Inferior parietal cortex (tissue), 1 donor: ENCODE measurements at regions not wholly inside any gene's neighbourhood (a gene's known extent, or its start where the extent isn't known, plus 50 kb on each side); places are given as distances from the start of the nearest gene placed in this dataset.

ENCODE experiments used
- DNase-seq: peaks from one replicate; pipeline ENCODE4 v3.0.0-alpha.2; 2016; ENCODE audit errors: extremely low spot score

DNA sequence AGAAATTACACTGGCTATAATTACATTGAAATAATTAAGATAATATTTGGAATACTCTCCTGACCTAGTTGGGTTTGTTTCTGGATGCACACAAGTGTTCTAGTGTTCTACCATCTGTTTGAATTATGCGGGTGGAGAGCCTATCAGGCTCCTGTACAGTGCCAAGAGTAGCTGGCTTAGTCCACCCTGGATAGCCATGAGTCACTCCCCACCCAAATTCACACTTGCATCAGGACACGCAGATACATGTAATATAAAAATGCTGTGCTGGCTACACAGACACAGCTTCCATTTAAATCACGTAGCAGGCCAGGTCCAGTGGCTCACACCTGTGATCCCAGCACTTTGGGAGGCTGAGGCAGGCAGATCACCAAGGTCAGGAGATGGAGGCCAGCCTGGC, 686.2 kb upstream of the SLC35B3 start:
- DNase-seq, result no peak

DNA sequence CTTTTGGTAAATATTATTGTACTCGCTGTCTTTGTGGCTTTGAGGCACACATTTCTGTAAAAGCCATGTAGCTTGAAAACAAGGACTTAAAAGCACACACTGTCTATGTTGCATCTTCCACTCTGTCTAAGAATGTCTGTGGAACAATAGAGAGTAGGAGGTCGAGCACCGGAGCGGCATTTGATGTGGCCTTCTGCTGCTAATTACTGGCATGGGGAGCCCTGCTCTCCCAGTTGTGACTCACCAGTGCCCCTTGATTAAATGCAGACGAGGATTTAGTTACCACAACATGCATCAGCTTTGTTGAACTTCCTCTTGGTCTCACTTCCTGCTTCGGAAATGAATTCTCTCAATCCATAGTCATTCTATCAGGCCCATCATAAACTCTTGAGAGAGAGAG, 680.7 kb upstream of the SLC35B3 start:
- no peak for DNase-seq

- no peak for DNase-seq
These were observed 677.2 kb upstream of the SLC35B3 start for GRCh38 chr6:9112544-9112943.

DNA sequence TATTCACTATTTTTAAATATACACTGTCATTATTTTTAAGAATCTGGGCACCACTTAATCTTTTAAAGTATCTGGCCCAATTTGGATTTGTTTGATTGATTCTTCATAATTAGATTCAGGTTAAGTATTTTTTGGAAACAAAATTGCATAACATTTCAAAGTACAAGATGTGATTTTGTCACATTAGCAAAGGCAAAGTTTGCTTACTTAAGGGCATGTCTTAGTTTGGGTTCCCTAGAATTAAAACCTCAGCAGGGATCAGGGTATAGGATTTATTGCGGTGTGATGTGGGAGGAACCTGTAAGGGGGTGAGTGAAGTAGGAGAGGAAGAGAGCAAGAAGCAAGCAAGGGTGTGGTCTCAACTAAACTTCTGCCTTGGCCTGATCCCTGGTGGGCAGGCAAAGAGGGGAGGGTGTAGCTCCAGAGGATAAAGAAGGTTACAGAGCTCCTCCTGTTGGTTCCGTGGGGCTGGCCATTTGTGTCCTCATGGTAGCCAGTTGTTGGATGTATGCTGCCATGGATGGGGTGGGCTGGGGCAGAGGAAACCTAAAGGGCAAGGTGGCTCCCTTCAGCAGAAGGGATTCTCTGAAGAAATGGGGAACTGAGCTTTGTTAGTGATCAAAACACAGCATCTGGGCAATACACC, 668.7 kb upstream of the SLC35B3 start:
- DNase-seq, result no peak

DNA sequence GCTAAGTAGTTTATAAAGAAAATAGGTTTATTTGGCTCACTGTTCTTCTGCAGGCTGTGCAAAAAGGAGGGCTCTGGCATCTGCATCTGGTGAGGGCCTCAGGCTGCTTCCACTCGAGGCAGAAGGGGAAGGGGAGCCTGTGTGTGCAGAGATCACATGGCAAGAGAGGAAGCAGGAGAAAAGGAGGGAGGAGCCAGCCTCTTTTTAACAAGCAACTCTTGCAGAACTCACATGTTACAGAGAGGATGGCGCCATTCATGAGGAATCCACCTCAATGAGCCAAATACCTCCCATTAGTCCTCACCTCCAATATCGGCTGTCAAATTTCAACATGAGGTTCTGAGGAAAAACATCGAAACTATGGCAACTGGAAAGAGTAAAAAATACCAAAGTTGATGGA, 666.6 kb upstream of the SLC35B3 start:
- DNase-seq, result no peak

DNA sequence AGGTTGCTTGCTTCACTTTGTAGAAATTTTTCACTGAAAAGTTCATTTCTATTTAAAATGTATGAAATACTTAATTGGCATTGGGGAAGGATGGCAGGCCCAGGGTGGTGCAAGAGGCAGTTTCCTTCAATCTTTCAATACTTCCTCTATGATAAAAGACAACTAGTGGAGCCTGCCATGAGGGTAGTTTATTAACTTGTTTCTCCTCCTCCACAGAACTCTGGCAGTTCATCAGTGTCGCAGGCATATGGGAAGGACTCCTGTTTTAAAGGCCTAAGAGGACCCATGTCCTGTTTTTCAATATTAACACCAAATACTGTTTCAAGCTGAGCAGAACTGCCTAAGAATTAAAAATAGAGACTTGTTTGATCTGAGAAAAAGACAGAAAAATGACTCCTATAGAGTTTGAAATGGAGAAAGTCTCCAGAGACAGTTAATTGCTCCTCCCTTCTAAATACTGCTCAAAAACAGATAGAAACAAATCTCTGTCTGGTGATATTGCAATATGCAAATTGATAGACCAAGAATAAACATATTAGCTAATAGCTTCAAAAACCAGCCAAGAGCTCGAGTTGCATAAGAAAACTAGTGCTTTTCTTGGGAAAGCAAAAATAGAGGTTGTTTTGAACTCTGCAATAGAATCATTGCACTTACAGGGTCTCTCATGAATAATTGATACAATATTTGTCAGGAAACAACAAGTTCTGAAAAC, 665.7 kb upstream of the SLC35B3 start:
- no peak for DNase-seq

- no peak for DNase-seq
These were observed 660.4 kb upstream of the SLC35B3 start for GRCh38 chr6:9095729-9096128.

DNA sequence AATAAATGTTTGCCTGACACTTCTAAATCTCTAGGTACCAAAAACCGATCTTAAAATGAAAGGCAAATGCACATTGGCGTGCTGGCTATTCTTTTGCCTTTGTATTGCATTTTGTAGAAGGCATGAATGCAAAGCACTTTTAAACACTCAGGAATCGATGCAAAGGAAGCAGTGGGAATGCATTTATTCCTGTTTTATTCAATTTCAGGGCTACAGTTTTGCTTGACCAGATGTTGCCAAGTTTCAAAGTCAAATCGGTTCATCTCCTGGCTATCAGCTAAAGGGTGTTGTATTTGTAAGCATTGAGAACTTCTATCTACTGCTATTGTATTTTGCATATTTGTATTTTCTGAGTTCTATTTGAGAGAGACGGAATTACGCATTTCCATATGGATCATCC, 659.8 kb upstream of the SLC35B3 start:
- DNase-seq, result no peak

- DNase-seq, result no peak
These were observed 654.4 kb upstream of the SLC35B3 start for GRCh38 chr6:9089724-9090123.

DNA sequence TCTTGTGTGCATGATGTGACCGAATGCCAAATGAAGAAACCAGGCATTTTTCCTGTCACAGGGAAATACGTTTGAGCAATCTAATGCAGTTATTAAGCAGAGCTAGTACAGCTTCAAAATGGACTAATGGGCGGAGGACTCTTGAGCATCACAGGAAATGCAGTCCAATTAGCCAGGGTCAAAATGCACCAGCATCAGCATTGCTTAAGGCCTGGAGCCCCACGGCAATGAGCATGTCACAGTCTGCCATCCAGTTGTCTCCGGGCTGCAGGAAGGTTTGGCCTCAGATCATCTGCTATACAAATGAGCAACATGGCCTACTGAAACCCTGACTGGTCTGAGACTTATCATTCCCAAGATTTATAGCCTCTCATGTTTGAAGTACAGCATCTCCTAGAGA, 652.1 kb upstream of the SLC35B3 start:
- no peak for DNase-seq

DNA sequence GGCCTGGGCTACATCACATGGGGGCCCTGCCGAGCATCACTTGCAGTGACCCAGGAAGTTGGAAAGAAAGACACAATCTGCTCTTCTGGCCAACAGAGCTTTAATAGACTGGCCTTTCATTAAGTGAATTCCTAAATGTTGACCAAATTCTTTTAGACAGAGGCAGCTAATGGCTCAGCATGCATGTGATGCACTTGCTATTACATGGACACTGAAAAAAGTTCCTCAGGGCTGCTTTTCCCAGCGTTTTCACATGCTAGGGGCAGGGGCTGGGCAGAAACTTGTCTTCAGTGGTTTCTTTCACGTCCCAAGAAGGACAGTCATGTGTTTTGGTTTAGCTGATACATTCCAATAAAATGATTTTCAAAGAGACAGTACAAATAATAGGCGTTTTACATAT, 651.0 kb upstream of the SLC35B3 start:
- no peak for DNase-seq

DNA sequence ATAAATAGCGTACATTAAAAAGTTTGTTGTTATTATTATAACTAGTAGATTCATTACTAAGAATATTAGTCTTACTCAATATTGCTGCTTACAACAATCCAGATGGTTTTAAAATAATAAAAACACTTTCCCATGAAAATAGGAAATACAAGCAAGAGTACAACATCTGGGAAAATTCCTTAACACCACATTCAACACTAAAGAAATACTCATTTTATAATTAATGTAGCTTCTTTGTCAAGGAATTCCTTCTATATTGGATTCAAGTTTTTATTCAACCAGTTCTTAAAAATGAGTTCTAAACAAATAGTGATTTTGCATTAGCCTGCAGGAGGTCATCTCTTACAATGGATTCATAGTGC, 650.3 kb upstream of the SLC35B3 start:
- DNase-seq, result no peak

GRCh38 chr6:9085054-9085708, 649.8 kb upstream of the SLC35B3 start:
- DNase-seq, result no peak

- DNase-seq, result no peak
These were observed 647.8 kb upstream of the SLC35B3 start for GRCh38 chr6:9083108-9083507.

GRCh38 chr6:9066726-9067125, 631.4 kb upstream of the SLC35B3 start:
- no peak for DNase-seq

DNA sequence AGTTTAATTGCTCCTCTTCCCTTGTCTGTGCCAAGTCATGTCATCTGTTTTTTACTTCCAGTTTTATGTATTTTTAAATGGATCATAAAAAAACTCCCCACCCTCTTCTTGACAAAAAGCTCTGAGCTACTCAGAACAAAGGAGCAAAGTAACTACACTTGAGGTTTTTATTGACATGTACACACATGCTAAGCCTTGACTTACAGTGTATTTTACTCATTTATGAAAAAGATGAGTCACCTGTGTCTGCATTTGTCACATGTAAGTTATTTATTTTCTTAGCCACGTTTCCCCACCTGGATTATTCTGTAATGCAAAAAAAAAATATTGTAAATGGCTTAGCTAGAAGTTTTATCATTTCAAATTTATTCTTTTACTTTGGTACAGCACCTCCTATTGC, 628.8 kb upstream of the SLC35B3 start:
- no peak for DNase-seq

- no peak for DNase-seq
These were observed 627.3 kb upstream of the SLC35B3 start for GRCh38 chr6:9062596-9062995.

DNA sequence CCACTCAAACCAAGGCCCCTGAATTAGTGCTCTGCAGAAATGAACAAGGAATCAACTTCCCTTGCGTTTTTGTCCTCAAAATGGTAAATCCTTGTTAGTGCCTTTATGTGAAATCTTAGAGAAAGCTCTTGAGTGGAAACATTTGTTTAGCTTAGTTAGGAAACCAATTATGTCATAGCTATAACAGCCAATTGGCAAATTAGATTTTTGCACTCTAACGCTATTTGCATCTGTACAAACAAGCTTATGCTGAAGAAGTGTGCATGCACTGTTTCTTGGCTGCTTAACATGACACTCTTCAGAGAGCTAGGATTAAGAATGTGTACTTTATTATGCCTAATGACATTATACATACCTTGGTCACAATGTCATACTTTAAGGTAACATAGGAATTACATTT, 622.6 kb upstream of the SLC35B3 start:
- no peak for DNase-seq

GRCh38 chr6:9056556-9056955, 621.2 kb upstream of the SLC35B3 start:
- DNase-seq, result no peak

DNA sequence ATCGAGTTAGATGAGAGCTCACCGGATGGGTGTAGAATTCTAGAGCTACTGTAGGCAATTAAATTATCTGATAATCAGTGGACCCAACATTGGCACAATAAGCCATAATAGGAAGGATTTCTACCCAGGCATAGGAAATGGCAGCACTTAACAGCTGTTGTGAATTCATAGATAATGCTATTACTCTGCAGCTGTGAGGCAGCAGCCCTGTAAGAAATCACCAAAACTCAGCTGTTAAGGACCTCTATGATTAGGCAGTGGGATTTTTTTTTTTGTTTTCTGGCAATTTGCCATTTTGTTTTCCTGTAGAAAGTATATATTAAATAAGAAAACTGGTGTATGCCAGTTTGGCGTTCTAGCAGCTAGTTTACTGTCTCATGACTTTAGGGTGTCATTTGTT, 609.1 kb upstream of the SLC35B3 start:
- DNase-seq, result no peak

DNA sequence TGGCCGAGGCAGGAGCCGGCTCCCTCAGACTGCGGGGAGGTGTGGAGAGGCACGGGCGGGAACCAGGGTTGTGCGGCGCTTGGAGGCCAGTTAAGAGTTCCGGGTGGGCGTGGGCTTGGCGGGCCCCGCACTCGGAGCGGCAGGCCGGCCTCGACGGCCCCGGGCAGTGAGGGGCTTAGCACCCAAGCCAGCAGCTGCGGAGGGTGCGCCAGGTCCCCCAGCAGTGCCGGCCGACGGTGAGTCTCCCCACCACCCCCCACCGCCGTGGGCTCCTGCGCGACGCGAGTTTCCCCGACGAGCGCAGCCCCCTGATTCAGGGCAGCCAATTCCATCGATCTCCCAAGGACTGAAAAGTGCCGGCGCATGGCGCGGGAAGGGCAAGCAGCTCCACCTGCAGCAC, 605.4 kb upstream of the SLC35B3 start:
- no peak for DNase-seq

DNA sequence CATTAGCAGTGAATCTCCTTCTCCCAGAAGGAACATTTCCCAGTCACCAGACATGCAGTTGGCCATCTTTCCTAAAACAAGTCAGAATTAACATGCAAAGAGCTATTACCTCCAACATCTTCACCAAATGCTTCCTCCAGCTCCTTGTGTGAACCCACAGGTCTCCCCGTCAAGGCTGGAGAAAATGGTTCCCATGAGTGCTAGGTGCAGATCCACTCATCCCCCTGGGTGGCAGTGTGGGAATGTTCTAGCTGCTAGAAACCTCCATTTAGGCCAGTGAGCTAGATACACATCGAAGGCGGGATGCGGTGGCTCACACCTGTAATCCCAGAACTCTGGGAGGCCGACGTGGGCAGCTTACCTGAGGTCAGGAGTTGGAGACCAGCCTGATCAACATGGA, 603.9 kb upstream of the SLC35B3 start:
- no peak for DNase-seq

DNA sequence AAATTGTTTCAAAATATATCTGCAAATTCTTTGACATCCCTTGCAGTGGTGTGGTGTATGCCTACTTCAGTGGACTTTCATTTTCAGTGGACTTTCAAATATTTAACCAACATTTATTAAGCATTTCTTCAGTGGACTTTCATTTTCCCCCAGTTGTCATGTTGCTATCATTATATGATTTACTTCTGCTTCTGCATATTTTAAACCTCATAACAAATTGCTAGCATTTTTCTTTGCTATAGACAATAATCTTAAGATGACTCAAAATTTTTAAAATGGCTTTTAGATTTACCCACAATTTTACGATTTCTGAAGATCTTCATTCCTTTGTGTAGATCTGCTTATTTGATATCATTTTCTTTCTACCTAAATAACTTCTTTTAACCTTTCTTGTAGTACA, 592.7 kb upstream of the SLC35B3 start:
- DNase-seq, result no peak
